ENCODE measurements at regions not wholly inside any gene's neighbourhood (a gene's known extent, or its start where the extent isn't known, plus 50 kb on each side); places are given as distances from the start of the nearest gene placed in this dataset.

- no peak for TF ChIP-seq CTCF (IDR thresholded peaks at IDR 0.05)
- TF ChIP-seq POLR2A (IDR thresholded peaks at IDR 0.05), result no peak
Observed at GRCh38 chr6:33875696-33876095, 71.9 kb upstream of the MLN start.
